Activated CD8-positive, alpha-beta T cell treated with anti-CD3 and anti-CD28 coated beads for 36 hours (primary cell): ENCODE measurements at regions not wholly inside any gene's neighbourhood (a gene's known extent, or its start where the extent isn't known, plus 50 kb on each side); places are given as distances from the start of the nearest gene placed in this dataset.

Experiments
- ATAC-seq: fragments of 200-7000 bp; cut with Tn5 transposase; one replicate; pipeline ENCODE4 v1.10.0; 2021; ENCODE audit warnings: mild to moderate bottlenecking, moderate library complexity
- CTCF ChIA-PET: fragments of 350-600 bp; sonication (Branson Sonifier 250); formaldehyde crosslinking; loops from one replicate; lab custom pipeline; 2021; ENCODE audit warnings: antibody characterized with exemption; lab: Charles Lee
- POLR2A ChIA-PET: fragments of 350-600 bp; sonication (Branson Sonifier 250); formaldehyde crosslinking; loops from one replicate; lab custom pipeline; 2021; ENCODE audit warnings: antibody characterized with exemption; lab: Charles Lee
- DNase-seq: peaks from one replicate; pipeline ENCODE4 v3.0.0-alpha.2; 2020
- H3K27ac Mint-ChIP-seq: one replicate; pipeline ENCODE4 v1.8.0; 2021; ENCODE audit warnings: mild to moderate bottlenecking, mixed read lengths
- H3K27me3 Mint-ChIP-seq: one replicate; pipeline ENCODE4 v1.8.0; 2021; ENCODE audit warnings: mixed read lengths
- H3K36me3 Mint-ChIP-seq: one replicate; pipeline ENCODE4 v1.8.0; 2021; ENCODE audit warnings: low read depth, mixed read lengths
- H3K4me1 Mint-ChIP-seq: one replicate; pipeline ENCODE4 v1.8.0; 2021; ENCODE audit warnings: low read depth, mixed read lengths
- H3K4me3 Mint-ChIP-seq: one replicate; pipeline ENCODE4 v1.8.0; 2021; ENCODE audit warnings: mild to moderate bottlenecking, moderate library complexity, mixed read lengths
- H3K9me3 Mint-ChIP-seq: one replicate; pipeline ENCODE4 v1.8.0; 2021; ENCODE audit warnings: mixed read lengths
- intact Hi-C: fragments of 100-400 bp; cut with micrococcal nuclease; formaldehyde crosslinking; loops from one replicate; pipeline ENCODE4 v1.10.0; 2022
- TF ChIP-seq, protein P1 (sequence below): fragments of 200-600 bp; IDR thresholded peaks from one replicate; pipeline ENCODE4 v1.8.0; 2022; ENCODE audit warnings: antibody characterized with exemption, mild to moderate bottlenecking

DNA sequence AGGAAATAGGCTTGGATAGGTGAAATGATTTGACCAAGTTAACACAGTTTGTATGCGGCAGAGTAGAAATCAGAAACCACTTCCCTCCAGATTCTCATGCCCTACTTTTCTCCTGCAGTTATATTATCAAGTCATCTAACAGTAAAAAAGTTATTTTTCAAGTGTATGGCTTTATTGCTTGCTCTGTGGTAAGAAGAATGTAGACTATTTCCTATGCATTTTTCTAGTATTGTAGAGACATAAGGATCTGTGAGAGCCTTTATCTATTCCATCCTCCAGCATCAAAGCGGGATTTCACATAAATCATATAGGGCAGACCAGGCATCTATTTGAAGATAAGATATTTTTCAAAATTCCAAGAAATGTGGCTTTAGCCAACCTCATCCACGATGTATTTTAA, 208.5 kb downstream of the TTLL7 start:
- Mint-ChIP-seq H3K36me3 (no peaks in the 10 kb centered on the region), H3K4me1 (no peaks in the 10 kb centered on the region), H3K9me3 (no peaks in the 10 kb centered on the region), H3K4me3 (no peak overlapping the region), H3K27me3 (no peaks in the 10 kb centered on the region), H3K27ac (no peak overlapping the region)
- TF ChIP-seq, protein P1, sequence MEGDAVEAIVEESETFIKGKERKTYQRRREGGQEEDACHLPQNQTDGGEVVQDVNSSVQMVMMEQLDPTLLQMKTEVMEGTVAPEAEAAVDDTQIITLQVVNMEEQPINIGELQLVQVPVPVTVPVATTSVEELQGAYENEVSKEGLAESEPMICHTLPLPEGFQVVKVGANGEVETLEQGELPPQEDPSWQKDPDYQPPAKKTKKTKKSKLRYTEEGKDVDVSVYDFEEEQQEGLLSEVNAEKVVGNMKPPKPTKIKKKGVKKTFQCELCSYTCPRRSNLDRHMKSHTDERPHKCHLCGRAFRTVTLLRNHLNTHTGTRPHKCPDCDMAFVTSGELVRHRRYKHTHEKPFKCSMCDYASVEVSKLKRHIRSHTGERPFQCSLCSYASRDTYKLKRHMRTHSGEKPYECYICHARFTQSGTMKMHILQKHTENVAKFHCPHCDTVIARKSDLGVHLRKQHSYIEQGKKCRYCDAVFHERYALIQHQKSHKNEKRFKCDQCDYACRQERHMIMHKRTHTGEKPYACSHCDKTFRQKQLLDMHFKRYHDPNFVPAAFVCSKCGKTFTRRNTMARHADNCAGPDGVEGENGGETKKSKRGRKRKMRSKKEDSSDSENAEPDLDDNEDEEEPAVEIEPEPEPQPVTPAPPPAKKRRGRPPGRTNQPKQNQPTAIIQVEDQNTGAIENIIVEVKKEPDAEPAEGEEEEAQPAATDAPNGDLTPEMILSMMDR = no peak
- ChIA-PET POLR2A (no interaction called here), CTCF (no interaction called here)
- intact Hi-C loops = no loop called here
- DNase-seq = no peak
- no peak for ATAC-seq

DNA sequence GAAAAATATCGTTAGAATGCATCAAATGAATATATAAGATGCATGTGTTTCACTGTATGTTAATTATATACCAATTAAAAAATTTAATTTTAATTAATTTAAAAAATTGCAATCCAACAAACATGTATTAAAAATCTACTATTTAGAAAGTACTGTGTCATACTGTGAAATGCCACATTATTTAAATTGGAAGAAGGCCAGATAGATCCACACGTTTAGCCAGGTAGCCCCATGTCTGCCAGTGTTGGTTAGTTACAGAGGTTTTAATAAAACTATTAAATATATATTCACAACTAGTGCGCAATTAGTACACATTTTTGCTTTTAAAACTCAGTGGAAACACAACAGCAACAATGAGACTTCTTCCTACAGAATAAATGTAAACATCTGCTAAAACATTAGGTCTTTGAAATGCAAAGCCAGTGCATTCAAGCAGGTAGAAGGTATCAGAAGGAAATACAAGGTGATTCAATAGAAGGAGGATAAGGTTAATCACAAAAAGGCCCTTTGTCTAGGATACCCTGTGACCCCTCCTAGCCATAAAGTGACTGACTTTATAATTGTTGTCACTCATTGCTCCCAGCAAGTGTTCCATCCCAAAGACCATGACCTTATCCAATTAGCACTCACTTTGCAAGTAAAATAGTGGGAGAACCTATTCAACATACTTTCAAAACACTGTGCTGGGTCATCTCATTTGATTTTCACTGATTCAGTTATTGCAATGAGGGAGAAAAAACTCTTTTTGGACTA, 211.5 kb downstream of the TTLL7 start:
- intact Hi-C loops = no loop called here
- no peak overlapping the region for H3K4me3 Mint-ChIP-seq
- DNase-seq (no peak), ATAC-seq (no peak)
- H3K9me3 Mint-ChIP-seq = no peaks in the 10 kb centered on the region
- H3K36me3 Mint-ChIP-seq = peaks cover 2% of the 10 kb centered on the region
- H3K4me1 Mint-ChIP-seq = no peaks in the 10 kb centered on the region
- no peak overlapping the region for H3K27ac Mint-ChIP-seq
- no peaks in the 10 kb centered on the region for H3K27me3 Mint-ChIP-seq
- CTCF ChIA-PET = no interaction called here
- POLR2A ChIA-PET = no interaction called here
- TF ChIP-seq, protein P1 = no peak

DNA sequence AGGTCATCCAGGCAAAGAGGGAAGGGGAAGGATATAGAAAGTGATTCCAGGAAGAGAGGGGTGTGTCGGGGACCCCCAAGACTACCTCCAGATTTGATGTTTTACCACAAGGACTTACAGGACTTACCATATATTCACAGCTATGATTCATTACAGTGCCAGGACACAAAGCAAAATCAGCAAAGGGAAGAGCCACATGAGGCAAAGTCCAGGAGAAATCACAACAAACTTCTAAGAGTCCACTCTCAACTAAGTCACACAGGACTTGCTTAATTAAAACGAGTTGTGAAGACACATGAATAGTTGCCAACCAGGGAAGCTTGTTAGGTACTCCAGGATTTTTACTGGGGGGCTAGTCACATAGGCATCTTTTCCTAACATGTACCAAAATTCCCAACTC, 217.3 kb downstream of the TTLL7 start:
- intact Hi-C loops = no loop called here
- H3K27me3 Mint-ChIP-seq = no peaks in the 10 kb centered on the region
- ChIA-PET POLR2A (interaction anchor here (0.6 kb wide), 1 partner anchor 227 kb away, joined by 3 read pairs; no protein-coding TSS in a partner anchor), CTCF (no interaction called here)
- H3K4me3 Mint-ChIP-seq = no peak overlapping the region
- ATAC-seq (no peak), DNase-seq (no peak)
- H3K9me3 Mint-ChIP-seq = no peaks in the 10 kb centered on the region
- H3K36me3 Mint-ChIP-seq = peaks cover 4% of the 10 kb centered on the region
- H3K4me1 Mint-ChIP-seq = no peaks in the 10 kb centered on the region
- H3K27ac Mint-ChIP-seq = no peak overlapping the region
- TF ChIP-seq, protein P1 = no peak

DNA sequence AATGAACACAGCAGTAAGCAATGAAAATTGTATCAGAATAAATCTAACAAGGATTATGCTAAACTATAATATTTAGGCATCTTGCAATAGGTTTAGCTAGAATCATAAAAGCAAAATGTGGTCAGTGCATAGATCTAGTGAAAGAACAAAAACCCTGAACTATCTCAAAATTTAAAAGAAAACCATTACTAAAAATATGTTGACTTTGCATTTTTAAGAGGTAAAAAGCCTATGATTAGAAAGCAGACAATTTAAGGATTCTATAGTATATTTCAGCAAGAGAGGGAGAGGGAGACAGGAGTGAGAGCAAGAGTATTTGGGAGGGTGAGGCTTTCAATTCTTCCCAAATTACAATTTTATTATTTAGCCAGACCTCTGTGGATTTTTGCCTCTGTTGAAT, 219.4 kb downstream of the TTLL7 start:
- ATAC-seq (no peak), DNase-seq (no peak)
- H3K27ac Mint-ChIP-seq = no peak overlapping the region
- no peaks in the 10 kb centered on the region for H3K9me3 Mint-ChIP-seq
- CTCF ChIA-PET = no interaction called here
- TF ChIP-seq, protein P1 = no peak
- H3K36me3 Mint-ChIP-seq = peaks cover 2% of the 10 kb centered on the region
- no peak overlapping the region for H3K4me3 Mint-ChIP-seq
- no peaks in the 10 kb centered on the region for H3K27me3 Mint-ChIP-seq
- intact Hi-C loops = no loop called here
- POLR2A ChIA-PET = no interaction called here
- no peaks in the 10 kb centered on the region for H3K4me1 Mint-ChIP-seq

DNA sequence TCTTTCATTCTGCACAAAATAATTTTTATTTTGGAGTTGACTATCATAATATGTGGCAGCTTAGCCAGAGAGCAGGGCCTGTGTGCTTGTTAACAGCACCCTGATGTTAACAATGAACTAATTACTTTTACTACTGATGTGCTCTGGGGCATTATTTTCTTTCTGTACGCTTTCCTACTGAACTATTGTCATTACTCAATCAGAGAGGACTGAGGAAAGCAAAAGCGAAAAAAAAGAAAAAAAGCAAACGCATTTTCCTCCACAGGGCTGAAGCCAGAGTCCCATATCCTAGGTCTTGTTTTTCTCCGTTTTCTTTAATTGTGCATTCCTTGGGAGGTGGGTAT, 221.2 kb downstream of the TTLL7 start:
- Mint-ChIP-seq H3K27me3 (no peaks in the 10 kb centered on the region), H3K9me3 (no peaks in the 10 kb centered on the region), H3K4me1 (no peaks in the 10 kb centered on the region), H3K27ac (no peak overlapping the region), H3K36me3 (peaks cover 2% of the 10 kb centered on the region), H3K4me3 (no peak overlapping the region)
- POLR2A ChIA-PET = no interaction called here
- CTCF ChIA-PET = interaction anchor here (1.3 kb wide), 1 partner anchor 15 kb away, joined by 3 read pairs; no protein-coding TSS in a partner anchor
- TF ChIP-seq, protein P1 = no peak
- ATAC-seq = no peak
- intact Hi-C loops = no loop called here
- DNase-seq = no peak
